Keratinocyte (primary cell): ENCODE measurements at regions not wholly inside any gene's neighbourhood (a gene's known extent, or its start where the extent isn't known, plus 50 kb on each side); places are given as distances from the start of the nearest gene placed in this dataset.

Experiments used
- DNase-seq: peaks from one replicate; pipeline ENCODE4 v3.0.0-alpha.2; 2011; ENCODE audit warnings: low read depth, missing footprints, low spot score
- FAIRE-seq: peaks from 2 replicates; lab custom pipeline; 2011; peaks lifted over from hg19 to GRCh38; lab: Jason Lieb, UNC
- H2AFZ ChIP-seq: 2 replicates; pipeline ENCODE4 v1.6.0; 2012; ENCODE audit warnings: low read length, control low read depth, inconsistent platforms; ENCODE audit not compliant: control insufficient read depth
- H3K27ac ChIP-seq: 2 replicates; pipeline ENCODE4 v1.5.1; 2011; ENCODE audit warnings: low read length; ENCODE audit not compliant: control insufficient read depth, insufficient read depth
- H3K27me3 ChIP-seq: 3 replicates; pipeline ENCODE4 v1.6.0; 2011; ENCODE audit warnings: low read length; ENCODE audit not compliant: control insufficient read depth, insufficient read depth; ENCODE audit errors: extremely low read depth
- H3K36me3 ChIP-seq, 2 experiments: 2 replicates in 1 of 2; 3 replicates in 1 of 2; pipeline ENCODE4 v1.5.1; 2011; ENCODE audit warnings: low read length in 2 of 2, mild to moderate bottlenecking in 1 of 2; ENCODE audit not compliant: control insufficient read depth in 2 of 2, insufficient read depth in 2 of 2; ENCODE audit errors: extremely low read depth in 1 of 2
- H3K4me1 ChIP-seq: 3 replicates; pipeline ENCODE4 v1.5.1; 2011; ENCODE audit warnings: low read length; ENCODE audit not compliant: control insufficient read depth, insufficient read depth; ENCODE audit errors: extremely low read depth
- H3K4me2 ChIP-seq: 3 replicates; pipeline ENCODE4 v1.6.0; 2011; ENCODE audit warnings: low read depth, low read length; ENCODE audit not compliant: control insufficient read depth, insufficient read depth; ENCODE audit errors: extremely low read depth
- H3K4me3 ChIP-seq, 3 experiments: fragments of 200-600 bp in 1 of 3; sonication (generic) in 1 of 3; 2 replicates in 2 of 3; 3 replicates in 1 of 3; pipeline ENCODE4 v1.5.1; 2011 to 2016; ENCODE audit warnings: low read length in 3 of 3, mild to moderate bottlenecking in 3 of 3, control low read depth in 2 of 3, inconsistent platforms in 1 of 3, low read depth in 1 of 3, mixed read lengths in 1 of 3, mixed run types in 1 of 3, moderate library complexity in 1 of 3; ENCODE audit not compliant: control insufficient read depth in 2 of 3, insufficient read depth in 2 of 3; ENCODE audit errors: extremely low read depth in 1 of 3
- H3K79me2 ChIP-seq: 2 replicates; pipeline ENCODE4 v1.6.0; 2012; ENCODE audit warnings: low read length; ENCODE audit not compliant: control insufficient read depth, insufficient read depth
- H3K9ac ChIP-seq: 3 replicates; pipeline ENCODE4 v1.6.0; 2011; ENCODE audit warnings: low read length; ENCODE audit not compliant: control insufficient read depth, insufficient read depth; ENCODE audit errors: extremely low read depth
- H3K9me1 ChIP-seq: 3 replicates; pipeline ENCODE4 v1.6.0; 2011; ENCODE audit warnings: low read length; ENCODE audit not compliant: control insufficient read depth, insufficient read depth; ENCODE audit errors: extremely low read depth
- H3K9me3 ChIP-seq: 2 replicates; pipeline ENCODE4 v1.5.1; 2012; ENCODE audit warnings: low read depth, low read length; ENCODE audit not compliant: control insufficient read depth
- H4K20me1 ChIP-seq: 3 replicates; pipeline ENCODE4 v1.6.0; 2011; ENCODE audit warnings: low read length; ENCODE audit not compliant: control insufficient read depth, insufficient read depth; ENCODE audit errors: extremely low read depth
- EZH2 ChIP-seq: IDR thresholded peaks from one replicate; pipeline ENCODE4 v1.6.1; 2012; ENCODE audit warnings: inconsistent platforms, mild to moderate bottlenecking, low read length, moderate library complexity
- dilution Hi-C: fragments of 300-500 bp; cut with MboI; formaldehyde crosslinking; loops from one replicate; pipeline ENCODE4 v1.7.0; 2020; ENCODE audit warnings: low sequenced_read_pairs; ENCODE audit not compliant: extremely low pct_ligation_motif_present
- TF ChIP-seq, protein P1 (sequence below), 3 experiments: IDR thresholded peaks in 1 of 3; conservative IDR thresholded peaks in 1 of 3; optimal IDR thresholded peaks in 1 of 3; 2 replicates in 2 of 3; 3 replicates in 1 of 3; pipeline versions ENCODE3 to v1.5.1; 2011; ENCODE audit warnings: low read length in 3 of 3, mild to moderate bottlenecking in 3 of 3, moderate library complexity in 2 of 3, control low read depth in 1 of 3, inconsistent platforms in 1 of 3; ENCODE audit not compliant: insufficient read depth in 2 of 3; ENCODE audit errors: extremely low read depth in 1 of 3

DNA sequence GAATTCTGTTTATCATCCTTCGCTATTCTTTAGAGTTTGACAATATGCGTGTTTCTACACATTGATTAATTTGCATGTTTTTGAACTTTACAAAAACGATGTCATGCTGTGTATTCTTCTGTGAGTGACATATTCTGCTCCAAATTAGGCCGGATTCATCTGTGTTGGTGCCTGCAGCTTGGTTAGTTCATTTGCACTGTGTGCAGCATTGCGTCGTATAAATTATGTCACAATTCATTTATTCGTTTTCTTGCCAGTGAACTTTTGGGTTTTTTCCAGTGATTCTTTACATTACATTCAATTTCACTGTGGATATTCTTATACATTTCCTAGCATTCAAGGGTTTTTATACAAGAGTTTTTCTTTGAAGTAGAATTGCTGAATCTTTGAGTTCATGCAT, 118.3 kb downstream of the KCNF1 start:
- no peak for FAIRE-seq
- DNase-seq = no peak
- dilution Hi-C loops = no loop called here
- TF ChIP-seq, protein P1, sequence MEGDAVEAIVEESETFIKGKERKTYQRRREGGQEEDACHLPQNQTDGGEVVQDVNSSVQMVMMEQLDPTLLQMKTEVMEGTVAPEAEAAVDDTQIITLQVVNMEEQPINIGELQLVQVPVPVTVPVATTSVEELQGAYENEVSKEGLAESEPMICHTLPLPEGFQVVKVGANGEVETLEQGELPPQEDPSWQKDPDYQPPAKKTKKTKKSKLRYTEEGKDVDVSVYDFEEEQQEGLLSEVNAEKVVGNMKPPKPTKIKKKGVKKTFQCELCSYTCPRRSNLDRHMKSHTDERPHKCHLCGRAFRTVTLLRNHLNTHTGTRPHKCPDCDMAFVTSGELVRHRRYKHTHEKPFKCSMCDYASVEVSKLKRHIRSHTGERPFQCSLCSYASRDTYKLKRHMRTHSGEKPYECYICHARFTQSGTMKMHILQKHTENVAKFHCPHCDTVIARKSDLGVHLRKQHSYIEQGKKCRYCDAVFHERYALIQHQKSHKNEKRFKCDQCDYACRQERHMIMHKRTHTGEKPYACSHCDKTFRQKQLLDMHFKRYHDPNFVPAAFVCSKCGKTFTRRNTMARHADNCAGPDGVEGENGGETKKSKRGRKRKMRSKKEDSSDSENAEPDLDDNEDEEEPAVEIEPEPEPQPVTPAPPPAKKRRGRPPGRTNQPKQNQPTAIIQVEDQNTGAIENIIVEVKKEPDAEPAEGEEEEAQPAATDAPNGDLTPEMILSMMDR (optimal IDR thresholded peaks at IDR 0.05 in 1 of 3, IDR thresholded peaks at IDR 0.05 in 1 of 3, conservative IDR thresholded peaks at IDR 0.05 in 1 of 3; ENCODE audit: extremely low read depth in 1 of 3, insufficient read depth in 2 of 3, low read length in 3 of 3) = no peak
- no peaks in the 10 kb centered on the region for H3K79me2 ChIP-seq
- H4K20me1 ChIP-seq = no peaks in the 10 kb centered on the region
- H3K9me1 ChIP-seq = no peaks in the 10 kb centered on the region
- no peak overlapping the region for H3K4me3 ChIP-seq
- no peaks in the 10 kb centered on the region for H3K36me3 ChIP-seq
- peaks cover 5% of the 10 kb centered on the region for H3K27me3 ChIP-seq
- H3K27ac ChIP-seq = no peak overlapping the region
- no peaks in the 10 kb centered on the region for H3K4me1 ChIP-seq
- H2AFZ ChIP-seq = no peak overlapping the region
- no peaks in the 10 kb centered on the region for H3K9me3 ChIP-seq
- H3K9ac ChIP-seq = no peak overlapping the region
- no peak overlapping the region for H3K4me2 ChIP-seq

DNA sequence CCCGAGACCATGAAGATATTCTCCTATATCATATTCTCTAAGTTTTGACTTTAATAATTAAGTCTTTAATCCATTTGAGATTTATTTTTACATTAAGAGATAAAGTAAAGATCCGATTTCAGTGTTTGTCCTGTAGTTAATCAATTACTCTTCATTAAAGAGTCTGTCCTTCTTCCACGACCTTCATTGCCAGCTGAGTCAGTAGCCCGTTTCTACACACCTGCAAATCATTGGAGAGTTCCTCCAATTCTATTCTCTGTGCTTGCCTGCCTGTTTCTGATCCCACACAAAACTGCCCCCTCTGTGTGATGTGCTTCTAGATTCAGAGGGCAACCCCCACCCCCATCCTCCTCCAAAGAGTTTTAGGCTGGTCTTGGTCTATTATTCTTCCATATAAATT, 119.2 kb downstream of the KCNF1 start:
- no peak overlapping the region for H3K4me2 ChIP-seq
- no peaks in the 10 kb centered on the region for H3K9me3 ChIP-seq
- H3K27ac ChIP-seq = no peak overlapping the region
- H3K9ac ChIP-seq = no peak overlapping the region
- H3K79me2 ChIP-seq = no peaks in the 10 kb centered on the region
- H4K20me1 ChIP-seq = no peaks in the 10 kb centered on the region
- no peak for FAIRE-seq
- no peak for DNase-seq
- H2AFZ ChIP-seq = no peak overlapping the region
- H3K27me3 ChIP-seq = peaks cover 5% of the 10 kb centered on the region
- H3K4me3 ChIP-seq = no peak overlapping the region
- H3K4me1 ChIP-seq = no peaks in the 10 kb centered on the region
- H3K9me1 ChIP-seq = no peaks in the 10 kb centered on the region
- no peaks in the 10 kb centered on the region for H3K36me3 ChIP-seq
- dilution Hi-C loops = no loop called here
- TF ChIP-seq, protein P1 (optimal IDR thresholded peaks at IDR 0.05 in 1 of 3, IDR thresholded peaks at IDR 0.05 in 1 of 3, conservative IDR thresholded peaks at IDR 0.05 in 1 of 3; ENCODE audit: extremely low read depth in 1 of 3, insufficient read depth in 2 of 3, low read length in 3 of 3) = no peak
- no peak for TF ChIP-seq EZH2
